ENCODE measurements at regions not wholly inside any gene's neighbourhood (a gene's known extent, or its start where the extent isn't known, plus 50 kb on each side); places are given as distances from the start of the nearest gene placed in this dataset.

DNA sequence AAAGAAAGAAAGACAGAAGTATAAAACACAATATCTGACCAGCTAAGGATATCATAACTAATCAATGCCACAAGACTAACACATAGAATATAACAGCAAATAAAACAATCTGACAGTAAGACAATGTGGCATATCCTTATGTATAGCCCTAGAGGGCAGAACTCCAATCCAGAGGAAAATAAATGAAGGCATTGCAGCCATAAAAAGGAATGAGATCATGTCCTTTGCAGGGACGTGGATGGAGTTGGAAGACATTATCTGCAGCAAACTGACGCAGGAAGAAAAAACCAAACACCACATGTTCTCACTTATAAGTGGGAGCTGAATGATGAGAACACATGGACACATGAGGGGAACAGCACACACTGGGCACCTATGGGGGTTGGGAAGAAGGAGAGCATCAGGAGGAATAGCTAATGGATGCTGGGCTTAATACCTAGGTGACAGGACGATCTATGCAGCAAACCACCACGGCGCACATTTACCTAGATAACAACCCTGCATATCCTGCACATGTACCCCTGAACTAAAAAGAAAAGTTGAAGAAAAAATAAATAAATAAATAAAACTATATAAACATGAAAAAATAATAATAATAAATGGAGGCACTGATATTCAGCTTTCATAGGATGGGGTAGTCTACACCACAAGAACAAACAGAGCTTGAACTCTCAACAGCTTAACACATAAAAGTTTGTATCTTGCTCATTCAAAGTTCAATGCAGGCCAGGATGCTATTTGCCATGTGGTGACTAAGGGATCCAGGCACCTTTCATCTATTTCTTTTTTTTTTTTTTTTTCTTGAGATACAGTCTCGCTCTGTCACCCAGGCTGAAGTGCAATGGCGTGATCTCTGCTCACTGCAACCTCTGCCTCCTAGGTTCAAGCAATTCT, 66.1 kb upstream of the KAT6B start:
- DNase-seq = no peak

- no peak for DNase-seq
Observed at GRCh38 chr10:74763934-74764591, 62.3 kb upstream of the KAT6B start.

DNA sequence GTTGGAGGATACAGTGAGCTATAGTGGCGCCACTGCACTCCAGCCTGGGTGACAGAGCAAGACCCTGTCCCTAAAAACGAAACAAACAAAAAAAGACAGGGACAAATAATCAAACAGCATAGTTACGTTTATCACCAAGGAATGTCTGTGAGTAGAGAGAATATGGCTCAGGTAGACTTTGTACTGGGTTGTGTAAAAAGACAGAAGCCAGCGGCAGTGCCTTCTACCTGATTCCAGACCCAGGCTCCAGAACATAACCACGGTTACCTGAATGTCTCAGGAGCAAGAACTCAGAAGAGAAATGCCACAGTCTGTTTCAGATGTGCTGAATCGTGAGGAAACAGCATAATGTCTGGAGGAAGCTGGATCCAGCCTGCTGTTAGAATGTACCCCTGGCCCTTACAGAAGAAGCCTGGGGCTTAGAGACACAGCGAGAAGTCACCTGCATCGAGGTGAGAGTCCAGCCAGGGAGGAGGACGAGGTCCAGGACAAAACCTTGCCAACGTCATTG, 60.9 kb upstream of the KAT6B start:
- DNase-seq = no peak

DNA sequence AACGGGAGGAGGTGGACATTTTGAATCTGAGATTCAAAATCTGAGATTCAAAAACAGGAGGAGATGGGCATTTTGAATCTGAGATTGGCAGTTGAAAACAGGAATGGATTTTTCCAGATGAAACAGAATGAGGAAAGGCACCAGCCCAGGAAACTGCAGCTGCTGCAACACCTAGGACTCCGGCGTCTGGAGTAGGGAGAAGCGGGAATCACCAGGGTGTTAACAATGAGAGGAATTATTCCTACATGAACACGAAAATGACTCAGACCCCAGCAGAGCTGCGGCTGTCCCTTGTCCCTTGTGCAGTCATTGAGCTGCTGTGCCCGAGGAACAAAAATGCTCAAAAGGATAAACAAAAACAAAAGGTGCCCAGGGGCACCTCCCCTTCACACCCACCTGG, 59.9 kb upstream of the KAT6B start:
- DNase-seq = no peak

DNA sequence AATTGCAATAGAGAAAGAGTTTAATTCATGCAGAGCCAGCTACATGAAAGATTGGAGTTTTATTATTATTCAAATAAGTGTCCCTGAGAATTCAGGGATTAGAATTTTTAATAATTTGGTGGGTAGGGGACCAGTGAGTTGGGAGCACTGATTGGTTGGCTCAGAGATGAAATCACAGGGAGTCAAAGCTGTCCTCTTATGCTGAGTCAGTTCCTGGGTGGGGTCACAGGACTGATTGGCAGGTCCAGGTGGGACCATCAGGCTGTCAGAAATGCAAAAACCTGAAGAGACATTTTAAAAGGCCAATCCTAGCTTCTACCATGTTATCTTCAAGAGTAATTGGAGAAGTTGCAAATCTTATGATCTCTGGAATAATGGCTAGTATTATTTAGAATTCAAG, 56.0 kb upstream of the KAT6B start:
- no peak for DNase-seq

- DNase-seq = peak; percentile 4
Observed at GRCh38 chr10:74771054-74771453, 55.3 kb upstream of the KAT6B start.

- no peak for DNase-seq
Observed at GRCh38 chr10:74775099-74775498, 51.3 kb upstream of the KAT6B start.

Measured in CD4-positive, alpha-beta T cell treated with Interleukin-12 subunit alpha and Interleukin-12 subunit beta, for 1 hour (primary cell).